Mucosa of rectum (tissue), 2 donors: ENCODE measurements at regions not wholly inside any gene's neighbourhood (a gene's known extent, or its start where the extent isn't known, plus 50 kb on each side); places are given as distances from the start of the nearest gene placed in this dataset.

Experiments used
- H3K27ac ChIP-seq, 2 donors: one replicate each; pipeline ENCODE4 v1.7.0; 2013; ENCODE audit warnings: inconsistent platforms in 2 of 2, low read depth in 2 of 2, low read length in 2 of 2
- H3K27me3 ChIP-seq, 2 donors: one replicate each; pipeline ENCODE4 v1.7.0; 2013; ENCODE audit warnings: low read length in 2 of 2; ENCODE audit not compliant: control insufficient read depth in 2 of 2, insufficient read depth in 2 of 2
- H3K36me3 ChIP-seq, 2 donors: one replicate each; pipeline ENCODE4 v1.7.0; 2013; ENCODE audit warnings: low read length in 2 of 2; ENCODE audit not compliant: control insufficient read depth in 2 of 2, insufficient read depth in 2 of 2
- H3K4me1 ChIP-seq, 2 donors: one replicate each; pipeline ENCODE4 v1.7.0; 2013; ENCODE audit warnings: low read length in 2 of 2, mild to moderate bottlenecking in 1 of 2; ENCODE audit not compliant: control insufficient read depth in 2 of 2, insufficient read depth in 2 of 2
- H3K4me3 ChIP-seq, 2 donors: one replicate each; pipeline ENCODE4 v1.7.0; 2013; ENCODE audit warnings: low read length in 2 of 2
- H3K9ac ChIP-seq, 2 donors: one replicate each; pipeline ENCODE4 v1.7.0; 2013; ENCODE audit warnings: low read length in 2 of 2, low read depth in 1 of 2, mild to moderate bottlenecking in 1 of 2
- H3K9me3 ChIP-seq, 2 donors: one replicate each; pipeline ENCODE4 v1.7.0; 2013; ENCODE audit warnings: low read length in 2 of 2; ENCODE audit not compliant: control insufficient read depth in 2 of 2
- donor health status: healthy.
- donor health status: Normal muscosa, but diverticular disease.

DNA sequence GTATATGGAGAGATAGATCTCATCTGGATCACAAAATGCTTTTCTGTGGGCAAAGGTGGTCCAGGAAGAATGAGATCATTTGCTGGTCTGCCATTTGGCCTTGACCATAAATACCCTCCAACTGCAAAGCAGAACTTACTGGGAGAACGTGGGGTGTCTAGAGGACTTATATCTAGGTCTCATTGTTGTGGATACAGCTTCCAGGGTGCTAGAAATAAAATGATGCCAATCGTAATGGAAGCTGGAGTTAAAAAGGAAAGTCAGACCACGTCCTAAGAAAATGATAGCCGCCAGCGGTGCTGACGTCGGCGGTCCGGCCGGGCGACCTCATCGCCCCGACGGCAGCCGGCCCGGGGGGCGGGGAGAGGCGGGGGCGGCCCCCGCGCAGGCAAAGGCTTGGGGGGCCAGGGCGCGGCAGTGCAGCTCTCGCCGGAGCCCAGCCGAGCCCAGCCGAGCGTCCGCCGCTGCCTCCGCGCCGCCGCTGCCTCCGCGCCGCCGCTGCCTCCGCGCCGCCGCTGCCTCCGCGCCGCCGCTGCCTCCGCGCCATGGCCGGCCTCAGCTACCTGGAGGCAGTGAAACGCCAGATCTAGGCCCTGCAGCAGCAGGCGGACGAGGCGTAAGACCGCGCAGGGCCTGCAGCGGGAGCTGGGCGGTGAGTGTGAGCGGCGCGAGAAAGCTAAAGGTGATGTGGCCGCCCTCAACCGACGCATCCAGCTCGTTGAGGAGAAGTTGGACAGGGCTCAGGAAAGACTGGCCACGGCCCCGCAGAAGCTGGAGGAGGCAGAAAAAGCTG lies 89.5 kb downstream of the EOMES start:
- Histone ChIP-seq H3K9ac (peak overlapping the region; percentile 79), H3K27me3 (no peaks in the 10 kb centered on the region), H3K36me3 (no peaks in the 10 kb centered on the region), H3K9me3 (no peaks in the 10 kb centered on the region), H3K4me3 (peak overlapping the region; percentile 73 to 85), H3K27ac (peak overlapping the region; percentile 62 to 83), H3K4me1 (no peaks in the 10 kb centered on the region)

DNA sequence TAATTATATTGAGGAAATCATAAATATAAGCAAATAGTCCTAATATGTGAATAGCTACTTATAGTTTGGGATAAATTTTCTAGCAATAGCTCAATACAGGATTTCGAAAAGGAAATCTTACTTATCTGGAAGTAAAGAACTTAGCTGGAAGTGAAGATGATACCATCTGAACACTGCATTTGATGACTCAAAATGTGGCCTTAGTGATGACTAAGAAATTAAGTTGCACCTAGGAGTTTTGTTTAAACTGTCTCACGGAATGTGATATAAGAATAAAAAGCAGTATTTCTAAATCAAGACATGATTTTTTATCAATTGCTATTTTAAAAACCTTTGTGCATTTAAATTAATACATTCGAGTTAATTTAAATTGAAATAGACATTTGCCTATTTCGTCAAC lies 91.2 kb downstream of the EOMES start:
- Histone ChIP-seq H3K27ac (no peak overlapping the region), H3K36me3 (no peaks in the 10 kb centered on the region), H3K4me3 (no peak overlapping the region), H3K27me3 (no peaks in the 10 kb centered on the region), H3K4me1 (no peaks in the 10 kb centered on the region), H3K9me3 (no peaks in the 10 kb centered on the region), H3K9ac (no peak overlapping the region)

DNA sequence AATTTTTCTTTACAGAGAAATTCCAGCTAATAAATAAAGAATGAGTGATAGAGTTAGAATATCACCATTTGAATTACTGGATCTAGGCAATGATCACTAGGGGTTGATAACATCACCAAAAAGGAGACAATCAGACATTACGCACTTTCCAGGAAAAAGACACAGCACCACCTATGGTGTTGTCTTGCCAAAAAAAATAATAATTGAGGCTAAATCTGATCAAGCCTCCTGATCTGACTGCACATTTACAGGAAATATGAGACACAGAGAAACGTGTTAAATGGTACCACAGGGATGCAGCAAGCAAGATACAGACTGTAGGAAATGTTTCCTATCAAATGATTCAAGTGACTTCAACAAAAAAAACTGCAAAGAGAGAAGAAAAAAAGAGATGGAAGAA lies 92.8 kb downstream of the EOMES start:
- H3K27ac ChIP-seq = no peak overlapping the region
- H3K9ac ChIP-seq = no peak overlapping the region
- H3K36me3 ChIP-seq = no peaks in the 10 kb centered on the region
- no peak overlapping the region for H3K4me3 ChIP-seq
- H3K4me1 ChIP-seq = no peaks in the 10 kb centered on the region
- no peaks in the 10 kb centered on the region for H3K27me3 ChIP-seq
- H3K9me3 ChIP-seq = no peaks in the 10 kb centered on the region

DNA sequence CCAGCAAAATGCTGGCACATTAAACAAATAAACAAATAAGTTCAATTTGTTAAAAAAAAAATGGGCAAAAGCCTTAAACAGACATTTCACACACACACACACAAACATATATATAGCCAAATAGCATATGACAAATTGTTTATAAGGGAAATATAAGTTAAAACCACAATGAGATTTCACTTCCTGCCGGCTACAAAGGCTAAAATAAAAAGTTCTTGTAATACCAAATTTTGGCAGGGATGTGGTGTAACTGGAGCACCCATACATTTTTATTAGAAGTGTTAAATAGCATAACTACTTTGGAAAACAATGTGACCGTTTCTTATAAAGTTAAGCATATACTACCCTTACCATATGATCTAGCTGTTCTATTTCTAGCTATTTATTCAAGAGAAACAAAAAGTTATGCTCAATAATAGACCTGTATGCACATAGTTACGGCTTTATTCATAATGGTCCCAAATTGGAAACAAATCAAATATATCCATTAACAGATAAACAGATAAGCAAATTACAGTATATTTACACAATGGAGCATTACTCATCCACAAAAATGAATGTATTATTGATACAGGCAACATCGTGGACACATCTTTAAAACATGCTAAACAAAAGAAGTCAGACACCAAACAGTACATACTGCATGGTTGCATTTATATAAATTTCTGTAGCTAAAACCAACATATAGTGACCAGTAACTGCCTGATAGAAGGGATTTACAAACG lies 93.9 kb downstream of the EOMES start:
- no peak overlapping the region for H3K9ac ChIP-seq
- no peak overlapping the region for H3K4me3 ChIP-seq
- H3K36me3 ChIP-seq = no peaks in the 10 kb centered on the region
- H3K27ac ChIP-seq = no peak overlapping the region
- H3K9me3 ChIP-seq = no peaks in the 10 kb centered on the region
- peaks cover 0 to 3% of the 10 kb centered on the region in 2 donors for H3K4me1 ChIP-seq
- H3K27me3 ChIP-seq = no peaks in the 10 kb centered on the region

DNA sequence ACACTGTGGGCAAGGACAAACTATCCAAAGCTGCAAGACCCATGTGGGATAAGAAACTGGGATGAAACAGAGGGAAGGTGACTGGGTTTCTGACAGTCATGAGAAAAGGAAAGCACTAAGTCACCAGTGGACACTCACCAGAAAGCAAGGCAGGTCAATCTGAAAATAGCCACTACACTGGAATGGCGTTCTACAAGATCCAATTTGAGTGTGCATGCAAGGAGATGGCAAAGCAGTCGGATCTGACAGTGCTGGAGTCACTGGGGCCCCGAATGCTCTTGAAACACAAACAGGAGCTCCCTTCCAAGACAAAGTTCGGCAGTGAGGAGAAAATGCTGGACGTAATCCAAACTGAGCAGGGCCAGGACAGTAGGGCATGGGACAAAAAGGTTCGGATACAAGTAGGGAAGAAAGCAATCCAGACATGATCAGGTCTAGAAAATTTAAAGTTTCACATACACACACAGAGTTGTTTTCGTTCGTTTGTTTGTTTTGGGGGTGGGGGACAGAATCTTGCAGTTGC lies 95.5 kb downstream of the EOMES start:
- Histone ChIP-seq H3K9me3 (no peaks in the 10 kb centered on the region), H3K9ac (no peak overlapping the region), H3K27me3 (no peaks in the 10 kb centered on the region), H3K4me1 (peaks cover 0 to 3% of the 10 kb centered on the region in 2 donors), H3K36me3 (no peaks in the 10 kb centered on the region), H3K4me3 (no peak overlapping the region), H3K27ac (no peak overlapping the region)

DNA sequence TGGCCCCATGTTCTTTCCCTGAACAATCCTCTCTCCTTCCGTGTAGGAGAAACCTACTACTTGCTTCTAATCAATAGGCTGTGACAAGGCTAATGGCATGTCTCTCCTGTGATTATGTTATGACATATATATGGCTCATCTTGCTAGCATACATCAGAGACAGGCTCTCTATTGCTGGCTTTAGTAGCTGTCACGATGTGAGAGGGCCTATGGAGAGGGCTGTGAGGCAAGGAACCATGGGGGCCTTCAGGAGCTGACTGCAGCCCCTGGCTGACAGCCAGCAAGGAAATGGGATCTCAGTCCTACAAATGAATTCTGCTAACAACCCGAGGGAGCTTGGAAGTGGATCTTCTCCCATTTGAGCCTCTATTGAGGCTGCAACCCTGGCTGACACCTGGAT lies 96.3 kb downstream of the EOMES start:
- Histone ChIP-seq H3K27ac (no peak overlapping the region), H3K4me1 (peaks cover 0 to 3% of the 10 kb centered on the region in 2 donors), H3K36me3 (no peaks in the 10 kb centered on the region), H3K9me3 (no peaks in the 10 kb centered on the region), H3K27me3 (no peaks in the 10 kb centered on the region), H3K4me3 (no peak overlapping the region), H3K9ac (no peak overlapping the region)

DNA sequence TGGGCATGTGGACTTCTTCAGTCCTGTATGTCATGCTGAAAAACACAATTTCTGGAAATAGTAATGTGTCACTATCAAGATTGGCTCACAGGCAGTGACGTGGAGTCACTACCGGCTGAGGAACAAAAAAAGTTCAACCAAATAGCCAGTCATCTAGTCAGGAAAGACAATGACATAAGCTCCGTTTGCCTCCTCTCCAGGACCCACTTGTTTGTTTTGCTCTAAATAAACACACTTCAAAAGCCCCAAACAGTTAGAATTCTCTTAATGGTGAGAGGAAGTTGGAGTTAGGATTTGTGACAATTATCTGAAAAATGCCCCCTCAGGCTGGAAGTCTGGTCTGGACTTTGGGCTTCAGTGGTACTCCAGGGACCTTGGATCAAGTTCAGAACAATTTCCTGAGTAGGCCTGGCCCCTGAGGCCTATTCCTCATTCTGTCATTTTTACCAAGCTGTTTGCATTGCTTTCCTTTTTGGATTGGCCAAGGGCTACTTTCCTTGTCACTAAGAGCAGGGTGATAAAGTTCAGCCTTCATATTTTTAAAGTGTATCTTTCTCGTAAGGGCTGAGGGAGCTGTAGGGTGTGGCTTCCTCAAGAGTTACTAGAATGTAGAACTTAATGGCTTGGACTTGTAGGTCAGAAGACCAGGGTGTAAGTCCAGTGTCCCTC lies 98.9 kb downstream of the EOMES start:
- Histone ChIP-seq H3K27ac (no peak overlapping the region), H3K4me3 (no peak overlapping the region), H3K9ac (no peak overlapping the region), H3K27me3 (no peaks in the 10 kb centered on the region), H3K4me1 (peaks cover 0 to 3% of the 10 kb centered on the region in 2 donors), H3K9me3 (no peaks in the 10 kb centered on the region), H3K36me3 (no peaks in the 10 kb centered on the region)

DNA sequence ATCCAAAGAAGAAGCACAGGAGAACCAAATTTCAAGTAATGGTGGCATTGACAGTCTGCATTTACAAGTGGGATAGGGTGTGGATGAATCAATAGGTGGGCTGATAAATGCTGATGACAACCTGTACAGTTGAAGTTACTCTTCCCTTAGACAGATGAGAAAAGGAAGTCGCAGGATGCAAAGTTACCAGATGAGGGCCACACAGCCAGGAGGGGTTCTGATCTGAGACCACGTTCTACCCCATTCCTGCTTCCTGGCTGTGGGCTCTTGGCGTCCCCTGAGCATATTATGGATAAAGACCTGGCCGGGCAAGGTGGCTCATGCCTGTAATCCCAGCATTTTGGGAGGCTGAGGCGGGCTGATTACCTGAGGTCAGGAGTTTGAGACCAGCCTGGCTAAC lies 104.6 kb downstream of the EOMES start:
- H3K4me3 ChIP-seq = no peak overlapping the region
- H3K27ac ChIP-seq = no peak overlapping the region
- no peaks in the 10 kb centered on the region for H3K27me3 ChIP-seq
- no peaks in the 10 kb centered on the region for H3K36me3 ChIP-seq
- H3K9me3 ChIP-seq = peaks cover 0 to 4% of the 10 kb centered on the region in 2 donors
- no peak overlapping the region for H3K9ac ChIP-seq
- H3K4me1 ChIP-seq = no peaks in the 10 kb centered on the region

DNA sequence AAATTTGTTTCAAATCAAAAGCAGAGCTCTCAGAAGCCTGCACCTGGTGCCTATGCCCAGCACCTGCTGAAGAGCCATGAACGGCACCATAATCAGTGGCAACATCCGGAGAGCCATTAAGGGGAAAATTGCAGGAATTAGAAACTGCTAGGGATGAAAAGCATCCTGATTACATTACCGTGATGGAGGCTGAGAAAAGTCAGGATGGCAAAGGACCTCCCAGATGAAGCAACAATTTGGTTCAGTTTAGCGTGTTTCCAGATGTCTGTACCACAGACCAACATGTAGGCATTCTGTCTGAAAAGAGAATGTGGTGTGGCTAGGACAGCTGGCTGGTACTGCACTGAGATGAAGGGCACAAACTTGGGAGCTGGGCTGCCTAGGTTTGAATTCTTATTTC lies 106.1 kb downstream of the EOMES start:
- Histone ChIP-seq H3K27ac (no peak overlapping the region), H3K4me3 (no peak overlapping the region), H3K9me3 (peaks cover 0 to 4% of the 10 kb centered on the region in 2 donors), H3K27me3 (no peaks in the 10 kb centered on the region), H3K9ac (no peak overlapping the region), H3K36me3 (no peaks in the 10 kb centered on the region), H3K4me1 (no peaks in the 10 kb centered on the region)

DNA sequence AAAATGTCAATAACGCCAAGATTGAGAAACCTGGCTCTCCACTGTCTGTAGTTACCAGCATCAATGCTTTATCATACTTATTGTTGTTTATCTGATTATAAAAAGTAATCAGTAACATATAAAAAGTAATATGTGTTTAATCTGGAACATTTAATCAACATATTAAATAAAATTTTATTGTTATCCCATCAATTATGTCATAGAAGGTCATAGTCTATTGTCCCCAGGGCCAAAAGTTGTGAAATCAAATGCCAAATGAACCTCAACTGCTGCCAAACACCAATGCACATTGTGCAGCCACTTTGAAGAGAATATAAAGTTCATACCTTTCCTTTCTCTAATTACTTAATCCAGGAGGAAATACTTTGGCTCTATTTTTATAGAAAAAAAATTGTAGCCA lies 106.6 kb downstream of the EOMES start:
- H3K4me3 ChIP-seq = no peak overlapping the region
- H3K27me3 ChIP-seq = no peaks in the 10 kb centered on the region
- H3K36me3 ChIP-seq = no peaks in the 10 kb centered on the region
- H3K27ac ChIP-seq = no peak overlapping the region
- H3K9me3 ChIP-seq = peaks cover 0 to 4% of the 10 kb centered on the region in 2 donors
- H3K9ac ChIP-seq = no peak overlapping the region
- H3K4me1 ChIP-seq = no peaks in the 10 kb centered on the region
